Large intestine (tissue), 3 donors: ENCODE measurements at regions not wholly inside any gene's neighbourhood (a gene's known extent, or its start where the extent isn't known, plus 50 kb on each side); places are given as distances from the start of the nearest gene placed in this dataset.

Experiments
- DNase-seq, 2 donors: peaks; one replicate each; pipeline versions ENCODE4 v3.0.0 to v3.0.0-alpha.2; 2013
- H3K27ac ChIP-seq: one replicate; pipeline ENCODE4 v1.5.1; 2013; ENCODE audit warnings: low read length
- H3K27me3 ChIP-seq: 2 replicates; pipeline ENCODE4 v1.6.1; 2013; ENCODE audit warnings: low read length; ENCODE audit not compliant: control insufficient read depth, insufficient read depth
- H3K36me3 ChIP-seq: 2 replicates; pipeline ENCODE4 v1.6.1; 2013; ENCODE audit warnings: low read length; ENCODE audit not compliant: control insufficient read depth, insufficient read depth
- H3K4me1 ChIP-seq: one replicate; pipeline ENCODE4 v1.6.1; 2013; ENCODE audit warnings: low read length; ENCODE audit not compliant: control insufficient read depth, insufficient read depth
- H3K4me3 ChIP-seq: one replicate; pipeline ENCODE4 v1.5.1; 2013; ENCODE audit warnings: low read length
- H3K9me3 ChIP-seq: one replicate; pipeline ENCODE4 v1.6.1; 2013; ENCODE audit warnings: mild to moderate bottlenecking, low read depth, low read length, moderate library complexity; ENCODE audit not compliant: control insufficient read depth
- WGBS: methylation state at CpG from one replicate; pipeline ENCODE4 v1.1.5; 2013; ENCODE audit warnings: low lambda C conversion rate; ENCODE audit not compliant: insufficient coverage; 5-methylcytosine and 5-hydroxymethylcytosine counted together

DNA sequence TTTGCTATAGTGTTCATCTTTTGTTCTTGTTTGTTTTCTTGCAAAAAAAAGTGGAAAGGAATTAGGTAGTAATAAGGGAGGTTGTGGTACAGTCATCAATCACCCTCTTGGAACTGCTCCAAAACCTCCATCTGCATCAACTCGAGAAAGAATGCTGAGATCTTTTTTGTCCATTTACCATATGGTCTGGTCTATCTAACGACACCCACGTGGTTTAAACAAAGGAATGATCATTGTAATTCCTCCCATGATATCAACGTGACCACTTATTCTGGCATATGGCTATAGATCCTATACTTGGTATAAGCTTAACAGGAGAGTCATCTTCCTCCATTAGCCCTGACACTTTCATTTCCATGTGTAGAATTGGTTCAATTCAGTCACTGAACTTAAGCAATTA lies 1025.3 kb upstream of the NXPH2 start:
- whole genome bisulfite sequencing = no CpG with 5 or more reads among the region's 4 CpGs
- Histone ChIP-seq H3K9me3 (no peaks in the 10 kb centered on the region), H3K27me3 (no peaks in the 10 kb centered on the region), H3K4me3 (no peak overlapping the region), H3K27ac (no peak overlapping the region), H3K4me1 (no peaks in the 10 kb centered on the region), H3K36me3 (no peaks in the 10 kb centered on the region)
- DNase-seq = no peak

DNA sequence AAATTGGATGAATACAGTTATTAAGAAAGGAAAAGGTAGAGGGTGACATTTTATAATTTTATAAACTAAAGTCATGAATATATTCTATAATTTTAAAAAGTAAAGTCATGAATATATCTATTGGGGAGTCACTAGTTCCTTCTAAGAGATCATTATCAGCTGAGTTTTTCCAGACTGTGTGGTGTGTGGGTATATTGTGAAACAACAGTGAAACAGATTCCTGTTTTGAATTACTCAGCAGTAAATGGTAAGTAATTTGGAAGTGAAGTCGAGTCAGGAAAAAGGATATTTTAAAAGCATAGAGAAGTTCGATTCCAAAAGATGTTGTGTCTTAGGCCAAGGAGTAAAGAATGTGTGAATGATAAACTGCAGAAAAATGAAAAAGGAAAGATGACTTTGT lies 1018.2 kb upstream of the NXPH2 start:
- no peak for DNase-seq
- no peaks in the 10 kb centered on the region for H3K27me3 ChIP-seq
- H3K36me3 ChIP-seq = no peaks in the 10 kb centered on the region
- H3K27ac ChIP-seq = no peak overlapping the region
- H3K9me3 ChIP-seq = no peaks in the 10 kb centered on the region
- 94% methylated on average over 2 of the region's 2 CpGs for WGBS
- no peaks in the 10 kb centered on the region for H3K4me1 ChIP-seq
- H3K4me3 ChIP-seq = no peak overlapping the region

DNA sequence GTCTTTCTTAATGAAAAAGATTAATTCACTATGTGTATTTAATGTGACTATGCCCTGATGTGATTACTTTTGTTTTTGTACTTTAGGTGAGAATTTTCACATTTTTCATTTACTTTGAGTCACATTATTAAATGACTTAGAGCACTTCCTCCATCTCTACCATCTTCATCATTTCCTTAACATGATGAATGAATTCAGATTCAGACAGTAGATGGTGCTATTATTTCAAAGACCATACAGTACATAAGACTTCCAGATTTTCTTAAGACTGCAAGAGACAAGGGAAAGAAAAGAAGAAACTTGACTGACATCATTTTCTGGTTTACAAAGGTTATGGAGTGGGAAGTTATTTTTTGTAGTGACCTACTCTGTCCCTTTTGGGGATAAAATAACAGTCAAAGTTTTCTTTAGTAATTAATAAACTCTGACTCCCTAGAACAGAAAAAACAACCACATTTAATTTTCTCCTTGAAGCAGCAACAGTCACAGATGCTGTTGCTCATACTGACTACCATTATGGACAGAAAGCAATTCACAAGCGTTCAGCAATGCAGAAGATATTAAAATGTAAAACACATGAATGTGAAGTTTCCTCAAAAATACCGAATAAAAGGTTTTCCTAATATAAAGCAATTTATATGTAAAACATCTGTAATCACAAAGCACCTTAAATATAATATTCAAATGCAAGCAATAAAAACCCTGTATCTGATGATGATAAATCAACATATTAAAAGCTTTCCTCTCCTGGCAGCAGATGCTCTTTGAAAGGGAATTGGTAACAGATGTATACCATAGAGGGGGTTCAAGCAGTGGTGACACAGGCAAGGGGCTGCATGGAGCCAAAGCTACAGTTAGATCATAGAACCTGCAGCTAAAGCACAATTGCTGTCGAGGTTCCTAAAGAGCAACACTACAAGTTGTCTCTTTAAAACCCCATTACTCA lies 1010.9 kb upstream of the NXPH2 start:
- no peak overlapping the region for H3K27ac ChIP-seq
- no peaks in the 10 kb centered on the region for H3K36me3 ChIP-seq
- H3K4me1 ChIP-seq = no peaks in the 10 kb centered on the region
- no peaks in the 10 kb centered on the region for H3K9me3 ChIP-seq
- no peak overlapping the region for H3K4me3 ChIP-seq
- no CpG with 5 or more reads among the region's 3 CpGs for WGBS
- H3K27me3 ChIP-seq = no peaks in the 10 kb centered on the region
- peak; percentile 0 to 8 for DNase-seq

DNA sequence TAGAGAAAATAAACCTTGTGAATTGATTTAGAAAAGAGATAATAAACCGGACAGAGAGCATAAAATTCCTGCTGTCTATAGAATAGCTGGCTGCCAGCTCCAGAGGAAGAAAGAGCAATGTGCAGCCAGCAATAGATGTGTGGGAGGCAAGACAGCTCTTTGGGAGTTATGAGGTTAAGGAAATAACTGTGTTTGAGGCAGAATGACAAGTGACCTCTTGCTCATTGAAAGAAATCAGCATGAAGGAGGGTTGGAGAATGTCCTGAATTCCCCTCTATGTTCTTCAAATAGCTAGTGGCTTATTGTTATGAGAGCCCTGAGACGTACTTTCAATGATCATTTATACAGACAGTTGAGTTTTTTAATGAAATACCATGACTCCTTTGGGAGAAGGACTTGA lies 1009.9 kb upstream of the NXPH2 start:
- no peak for DNase-seq
- Histone ChIP-seq H3K4me1 (no peaks in the 10 kb centered on the region), H3K27ac (no peak overlapping the region), H3K4me3 (no peak overlapping the region), H3K9me3 (no peaks in the 10 kb centered on the region), H3K36me3 (no peaks in the 10 kb centered on the region), H3K27me3 (no peaks in the 10 kb centered on the region)
- 40% methylated on average over 1 of the region's 2 CpGs for WGBS

DNA sequence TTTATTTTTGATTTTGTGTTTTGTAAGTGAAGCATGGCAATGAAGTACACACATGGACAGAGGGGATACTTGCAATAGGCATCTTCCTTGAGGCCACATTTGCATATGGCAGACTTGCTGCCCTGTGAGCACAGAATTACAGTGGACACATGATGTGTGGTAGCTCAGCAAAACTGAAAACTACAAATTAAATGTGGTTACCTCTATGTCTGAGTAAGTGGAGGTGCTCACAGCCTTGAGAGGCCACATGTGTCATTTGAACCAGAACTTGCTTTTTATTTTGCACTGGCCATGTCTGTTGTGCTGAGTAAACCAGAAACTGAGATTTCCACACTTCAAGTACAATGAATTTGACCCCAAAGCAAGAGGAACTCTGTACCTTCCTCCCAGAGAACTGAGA lies 998.5 kb upstream of the NXPH2 start:
- H3K27me3 ChIP-seq = no peaks in the 10 kb centered on the region
- DNase-seq = no peak
- no peaks in the 10 kb centered on the region for H3K9me3 ChIP-seq
- no peaks in the 10 kb centered on the region for H3K36me3 ChIP-seq
- H3K27ac ChIP-seq = no peak overlapping the region
- no peak overlapping the region for H3K4me3 ChIP-seq
- H3K4me1 ChIP-seq = no peaks in the 10 kb centered on the region

DNA sequence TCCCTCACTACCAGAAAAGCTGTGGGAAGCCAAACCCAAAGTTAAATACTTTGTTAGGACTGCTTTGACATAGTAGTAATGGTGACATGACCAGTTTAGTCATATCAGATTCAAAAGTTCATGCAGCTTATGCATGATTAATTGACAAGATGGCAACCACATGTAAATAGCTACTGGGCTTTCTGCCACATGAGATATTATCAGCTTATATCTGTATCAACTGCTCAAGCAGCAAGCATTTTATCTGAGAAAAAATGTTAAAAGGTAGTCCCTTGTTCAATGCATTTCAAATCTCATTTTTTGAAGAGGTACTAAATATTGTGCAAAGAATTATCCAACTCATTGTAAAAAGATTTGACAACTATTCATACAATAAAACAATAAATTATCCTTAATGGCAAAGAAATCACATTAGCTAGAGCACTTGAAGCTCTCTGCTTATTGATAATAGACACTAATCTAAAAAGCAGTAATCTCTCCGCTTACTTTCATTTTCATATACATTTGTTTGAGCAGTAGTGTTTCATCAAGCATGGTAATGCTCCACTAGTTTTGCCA lies 993.6 kb upstream of the NXPH2 start:
- Histone ChIP-seq H3K4me1 (no peaks in the 10 kb centered on the region), H3K27ac (no peak overlapping the region), H3K4me3 (no peak overlapping the region), H3K36me3 (no peaks in the 10 kb centered on the region), H3K9me3 (no peaks in the 10 kb centered on the region), H3K27me3 (no peaks in the 10 kb centered on the region)
- WGBS = no CpG with 5 or more reads among the region's 1 CpG
- no peak for DNase-seq

DNA sequence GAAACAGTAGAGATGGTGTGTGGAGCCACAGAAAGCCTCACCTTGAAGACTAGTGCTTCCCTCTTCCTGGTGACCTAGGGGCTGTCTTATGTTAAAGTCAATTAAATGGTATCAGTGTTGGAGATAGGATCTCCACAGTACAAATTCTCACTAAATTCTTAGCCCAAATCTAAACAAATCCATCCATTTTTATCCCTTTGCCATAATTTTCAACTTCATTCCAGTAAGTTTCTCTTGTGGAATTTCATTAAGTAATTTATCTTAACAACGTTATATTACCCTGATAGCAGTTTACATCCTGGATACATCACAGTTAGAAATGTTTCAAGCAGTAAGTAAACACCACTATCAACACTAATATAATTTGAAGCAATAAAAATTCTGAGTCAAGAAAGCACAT lies 989.4 kb upstream of the NXPH2 start:
- H3K9me3 ChIP-seq = no peaks in the 10 kb centered on the region
- DNase-seq = no peak
- 0% methylated on average over 1 of the region's 1 CpG for WGBS
- no peaks in the 10 kb centered on the region for H3K27me3 ChIP-seq
- H3K4me1 ChIP-seq = no peaks in the 10 kb centered on the region
- no peak overlapping the region for H3K4me3 ChIP-seq
- no peak overlapping the region for H3K27ac ChIP-seq
- no peaks in the 10 kb centered on the region for H3K36me3 ChIP-seq

DNA sequence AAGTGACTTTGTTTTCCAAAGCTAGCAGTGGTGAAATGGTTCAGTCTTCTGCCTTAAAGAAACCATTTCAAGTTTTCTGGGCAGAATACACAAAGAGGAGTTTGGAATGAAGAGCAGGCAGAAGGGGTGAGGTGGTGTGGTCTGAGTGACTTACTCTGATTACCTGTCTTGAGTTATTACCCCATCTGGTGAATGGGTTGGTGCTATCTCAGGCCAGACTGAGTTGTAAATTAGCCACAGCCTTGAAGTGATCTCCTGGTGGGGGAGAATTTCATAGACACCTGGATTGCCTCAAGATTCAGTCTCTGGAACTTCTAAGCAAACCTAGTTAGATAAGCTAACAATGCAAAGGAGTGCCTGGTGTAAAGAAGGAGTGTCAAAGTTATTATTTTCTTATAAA lies 983.5 kb upstream of the NXPH2 start:
- Histone ChIP-seq H3K4me1 (no peaks in the 10 kb centered on the region), H3K27ac (no peak overlapping the region), H3K9me3 (no peaks in the 10 kb centered on the region), H3K27me3 (no peaks in the 10 kb centered on the region), H3K36me3 (no peaks in the 10 kb centered on the region), H3K4me3 (no peak overlapping the region)
- DNase-seq = no peak

DNA sequence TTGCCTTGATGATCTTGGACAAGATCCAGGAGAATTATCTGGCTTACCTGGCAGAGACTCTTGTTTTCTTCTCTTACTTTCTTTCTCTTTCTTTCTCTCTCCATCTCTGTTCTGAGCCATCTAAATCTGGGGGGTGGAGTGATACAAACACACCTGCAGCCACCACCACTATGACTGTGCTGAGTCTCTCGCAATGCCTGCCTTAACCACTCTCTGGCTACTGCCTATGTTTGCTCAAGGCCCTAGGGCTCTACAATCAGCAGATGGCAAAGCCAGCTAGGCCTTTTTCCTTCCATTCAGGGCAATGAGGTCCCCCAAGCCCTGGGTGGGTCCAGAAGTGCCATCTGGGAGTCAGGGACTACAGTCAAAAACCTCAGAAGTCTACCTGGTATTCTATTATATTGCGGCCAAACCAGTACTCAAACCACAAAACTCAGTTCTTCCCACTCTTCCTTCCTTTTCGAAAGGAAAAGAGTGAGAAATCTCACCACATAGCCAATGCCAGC lies 978.9 kb upstream of the NXPH2 start:
- Histone ChIP-seq H3K27me3 (no peaks in the 10 kb centered on the region), H3K36me3 (no peaks in the 10 kb centered on the region), H3K27ac (no peak overlapping the region), H3K4me3 (no peak overlapping the region), H3K4me1 (no peaks in the 10 kb centered on the region), H3K9me3 (no peaks in the 10 kb centered on the region)
- no peak for DNase-seq
- no CpG with 5 or more reads among the region's 3 CpGs for WGBS

DNA sequence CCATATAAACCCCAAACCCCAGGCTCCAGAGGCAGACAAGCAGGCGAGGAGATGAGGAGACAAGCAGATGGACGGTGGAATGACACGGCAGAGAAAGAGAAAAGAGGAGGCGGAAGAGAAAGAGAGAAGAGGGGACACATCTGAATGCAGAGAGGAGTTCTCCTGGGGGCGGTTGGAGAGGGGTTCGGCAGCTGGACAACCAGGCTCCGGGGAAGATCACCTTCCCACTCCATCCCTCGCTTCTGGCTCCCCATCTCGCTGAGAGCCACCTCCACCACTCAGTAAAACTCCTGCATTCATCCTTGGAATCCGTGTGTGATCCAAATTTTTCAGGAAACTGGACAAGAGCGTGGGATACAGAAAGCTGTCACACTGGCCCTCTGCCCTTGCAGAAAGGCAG lies 966.7 kb upstream of the NXPH2 start:
- H3K27me3 ChIP-seq = no peaks in the 10 kb centered on the region
- H3K4me3 ChIP-seq = no peak overlapping the region
- H3K4me1 ChIP-seq = no peaks in the 10 kb centered on the region
- H3K9me3 ChIP-seq = no peaks in the 10 kb centered on the region
- H3K36me3 ChIP-seq = no peaks in the 10 kb centered on the region
- no peak overlapping the region for H3K27ac ChIP-seq
- DNase-seq = no peak
- WGBS = 94% methylated on average over 7 of the region's 11 CpGs

DNA sequence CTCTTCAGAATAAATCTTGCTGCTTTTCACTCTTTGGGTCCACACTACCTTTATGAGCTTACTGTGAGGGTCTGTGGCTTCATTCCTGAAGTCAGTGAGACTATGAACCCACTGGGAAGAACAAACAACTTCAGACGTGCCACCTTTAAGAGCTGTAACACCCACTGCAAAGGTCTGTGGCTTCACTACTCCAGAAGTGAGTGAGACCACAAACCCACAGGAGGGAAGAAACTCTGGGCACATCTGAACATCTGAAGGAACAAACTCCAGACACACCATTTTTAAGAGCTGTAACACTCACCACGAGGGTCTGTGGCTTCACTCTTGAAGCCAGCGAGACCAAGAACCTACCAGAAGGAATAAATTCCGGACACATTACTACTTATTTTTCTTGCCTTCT lies 964.1 kb upstream of the NXPH2 start:
- H3K36me3 ChIP-seq = no peaks in the 10 kb centered on the region
- H3K4me1 ChIP-seq = no peaks in the 10 kb centered on the region
- H3K27me3 ChIP-seq = no peaks in the 10 kb centered on the region
- H3K4me3 ChIP-seq = no peak overlapping the region
- no peaks in the 10 kb centered on the region for H3K9me3 ChIP-seq
- no peak overlapping the region for H3K27ac ChIP-seq
- 100% methylated on average over 3 of the region's 4 CpGs for WGBS
- no peak for DNase-seq
